Tibial nerve (tissue), 3 donors: ENCODE measurements at regions not wholly inside any gene's neighbourhood (a gene's known extent, or its start where the extent isn't known, plus 50 kb on each side); places are given as distances from the start of the nearest gene placed in this dataset.

Experiments
- CTCF ChIP-seq, 5 experiments: fragments of 200-600 bp in 3 of 5; fragments of 450-650 bp in 2 of 5; sonication (generic) in 3 of 5; IDR thresholded peaks; one replicate each; pipeline ENCODE4 v1.5.1; 2016 to 2019; ENCODE audit warnings: antibody characterized with exemption in 5 of 5, mild to moderate bottlenecking in 3 of 5, moderate library complexity in 2 of 5
- POLR2A ChIP-seq, 2 donors: fragments of 450-650 bp; IDR thresholded peaks; one replicate each; pipeline ENCODE4 v1.6.1; 2017; ENCODE audit warnings: antibody characterized with exemption in 2 of 2, mild to moderate bottlenecking in 2 of 2, moderate library complexity in 2 of 2

GRCh38 chr3:88219138-88219792, 69.5 kb downstream of the C3orf38 start:
- TF ChIP-seq CTCF (IDR thresholded peaks at IDR 0.05) (peak in 4 of 5 experiments; percentile 27 to 49 (median 36)), POLR2A (IDR thresholded peaks at IDR 0.05) (no peak)
